ENCODE measurements at regions not wholly inside any gene's neighbourhood (a gene's known extent, or its start where the extent isn't known, plus 50 kb on each side); places are given as distances from the start of the nearest gene placed in this dataset.

DNA sequence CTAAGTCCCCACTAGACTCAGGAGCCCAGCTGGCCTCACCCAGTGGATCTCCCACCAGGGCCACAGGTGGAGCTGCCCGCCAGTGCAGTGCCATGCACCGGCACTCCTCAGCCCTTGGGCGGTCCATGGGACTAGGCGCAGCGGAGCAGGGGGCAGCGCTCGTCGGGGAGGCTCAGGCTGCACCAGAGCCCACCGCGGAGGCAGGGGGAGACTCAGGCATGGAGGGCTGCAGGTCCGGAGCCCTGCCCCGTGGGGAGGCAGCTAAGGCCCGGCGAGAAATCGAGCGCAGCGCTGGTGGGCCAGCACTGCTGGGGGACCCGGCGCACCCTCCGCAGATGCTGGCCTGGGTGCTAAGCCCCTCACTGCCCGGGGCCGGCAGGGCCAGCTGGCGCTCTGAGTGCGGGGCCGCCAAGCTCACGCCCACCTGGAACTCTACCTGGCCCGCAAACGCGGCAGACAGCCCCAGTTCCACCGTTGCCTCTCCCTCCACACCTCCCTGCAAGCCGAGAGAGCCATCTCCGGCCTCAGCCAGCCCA lies 1275.2 kb upstream of the CNTN5 start:
- TF ChIP-seq, protein P1, sequence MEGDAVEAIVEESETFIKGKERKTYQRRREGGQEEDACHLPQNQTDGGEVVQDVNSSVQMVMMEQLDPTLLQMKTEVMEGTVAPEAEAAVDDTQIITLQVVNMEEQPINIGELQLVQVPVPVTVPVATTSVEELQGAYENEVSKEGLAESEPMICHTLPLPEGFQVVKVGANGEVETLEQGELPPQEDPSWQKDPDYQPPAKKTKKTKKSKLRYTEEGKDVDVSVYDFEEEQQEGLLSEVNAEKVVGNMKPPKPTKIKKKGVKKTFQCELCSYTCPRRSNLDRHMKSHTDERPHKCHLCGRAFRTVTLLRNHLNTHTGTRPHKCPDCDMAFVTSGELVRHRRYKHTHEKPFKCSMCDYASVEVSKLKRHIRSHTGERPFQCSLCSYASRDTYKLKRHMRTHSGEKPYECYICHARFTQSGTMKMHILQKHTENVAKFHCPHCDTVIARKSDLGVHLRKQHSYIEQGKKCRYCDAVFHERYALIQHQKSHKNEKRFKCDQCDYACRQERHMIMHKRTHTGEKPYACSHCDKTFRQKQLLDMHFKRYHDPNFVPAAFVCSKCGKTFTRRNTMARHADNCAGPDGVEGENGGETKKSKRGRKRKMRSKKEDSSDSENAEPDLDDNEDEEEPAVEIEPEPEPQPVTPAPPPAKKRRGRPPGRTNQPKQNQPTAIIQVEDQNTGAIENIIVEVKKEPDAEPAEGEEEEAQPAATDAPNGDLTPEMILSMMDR (IDR thresholded peaks at IDR 0.05) = no peak
- no peak for TF ChIP-seq POLR2AphosphoS5 (IDR thresholded peaks at IDR 0.05; ENCODE audit: low read depth, low read length)
- TF ChIP-seq, protein P2, sequence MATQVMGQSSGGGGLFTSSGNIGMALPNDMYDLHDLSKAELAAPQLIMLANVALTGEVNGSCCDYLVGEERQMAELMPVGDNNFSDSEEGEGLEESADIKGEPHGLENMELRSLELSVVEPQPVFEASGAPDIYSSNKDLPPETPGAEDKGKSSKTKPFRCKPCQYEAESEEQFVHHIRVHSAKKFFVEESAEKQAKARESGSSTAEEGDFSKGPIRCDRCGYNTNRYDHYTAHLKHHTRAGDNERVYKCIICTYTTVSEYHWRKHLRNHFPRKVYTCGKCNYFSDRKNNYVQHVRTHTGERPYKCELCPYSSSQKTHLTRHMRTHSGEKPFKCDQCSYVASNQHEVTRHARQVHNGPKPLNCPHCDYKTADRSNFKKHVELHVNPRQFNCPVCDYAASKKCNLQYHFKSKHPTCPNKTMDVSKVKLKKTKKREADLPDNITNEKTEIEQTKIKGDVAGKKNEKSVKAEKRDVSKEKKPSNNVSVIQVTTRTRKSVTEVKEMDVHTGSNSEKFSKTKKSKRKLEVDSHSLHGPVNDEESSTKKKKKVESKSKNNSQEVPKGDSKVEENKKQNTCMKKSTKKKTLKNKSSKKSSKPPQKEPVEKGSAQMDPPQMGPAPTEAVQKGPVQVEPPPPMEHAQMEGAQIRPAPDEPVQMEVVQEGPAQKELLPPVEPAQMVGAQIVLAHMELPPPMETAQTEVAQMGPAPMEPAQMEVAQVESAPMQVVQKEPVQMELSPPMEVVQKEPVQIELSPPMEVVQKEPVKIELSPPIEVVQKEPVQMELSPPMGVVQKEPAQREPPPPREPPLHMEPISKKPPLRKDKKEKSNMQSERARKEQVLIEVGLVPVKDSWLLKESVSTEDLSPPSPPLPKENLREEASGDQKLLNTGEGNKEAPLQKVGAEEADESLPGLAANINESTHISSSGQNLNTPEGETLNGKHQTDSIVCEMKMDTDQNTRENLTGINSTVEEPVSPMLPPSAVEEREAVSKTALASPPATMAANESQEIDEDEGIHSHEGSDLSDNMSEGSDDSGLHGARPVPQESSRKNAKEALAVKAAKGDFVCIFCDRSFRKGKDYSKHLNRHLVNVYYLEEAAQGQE (IDR thresholded peaks at IDR 0.05; ENCODE audit: low read depth, low read length) = no peak
- TF ChIP-seq EP300 (IDR thresholded peaks at IDR 0.05; ENCODE audit: borderline replicate concordance in 1 of 2, low read depth in 1 of 2, low read length in 1 of 2) = no peak
- no peak for TF ChIP-seq CHD2 (IDR thresholded peaks at IDR 0.05; ENCODE audit: low read length, partially characterized antibody)
- TF ChIP-seq MXI1 (IDR thresholded peaks at IDR 0.05; ENCODE audit: low read depth, low read length) = no peak
- TF ChIP-seq TEAD4 (IDR thresholded peaks at IDR 0.05; ENCODE audit: borderline replicate concordance, insufficient read depth) = no peak
- TF ChIP-seq JUND (IDR thresholded peaks at IDR 0.05) = no peak
- TF ChIP-seq, protein P3, sequence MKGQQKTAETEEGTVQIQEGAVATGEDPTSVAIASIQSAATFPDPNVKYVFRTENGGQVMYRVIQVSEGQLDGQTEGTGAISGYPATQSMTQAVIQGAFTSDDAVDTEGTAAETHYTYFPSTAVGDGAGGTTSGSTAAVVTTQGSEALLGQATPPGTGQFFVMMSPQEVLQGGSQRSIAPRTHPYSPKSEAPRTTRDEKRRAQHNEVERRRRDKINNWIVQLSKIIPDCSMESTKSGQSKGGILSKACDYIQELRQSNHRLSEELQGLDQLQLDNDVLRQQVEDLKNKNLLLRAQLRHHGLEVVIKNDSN (IDR thresholded peaks at IDR 0.05; ENCODE audit: borderline replicate concordance, low read depth) = no peak
- TF ChIP-seq ELF1 (IDR thresholded peaks at IDR 0.05) = no peak
- TF ChIP-seq SIN3A (IDR thresholded peaks at IDR 0.05; ENCODE audit: borderline replicate concordance, low read depth, low read length) = no peak
- no peak for TF ChIP-seq SMC3 (IDR thresholded peaks at IDR 0.05; ENCODE audit: low read depth, low read length)
- no peak for TF ChIP-seq RFX5 (IDR thresholded peaks at IDR 0.05; ENCODE audit: low read length)

Data from SK-N-SH (cell line).